ENCODE measurements at regions not wholly inside any gene's neighbourhood (a gene's known extent, or its start where the extent isn't known, plus 50 kb on each side); places are given as distances from the start of the nearest gene placed in this dataset.

DNA sequence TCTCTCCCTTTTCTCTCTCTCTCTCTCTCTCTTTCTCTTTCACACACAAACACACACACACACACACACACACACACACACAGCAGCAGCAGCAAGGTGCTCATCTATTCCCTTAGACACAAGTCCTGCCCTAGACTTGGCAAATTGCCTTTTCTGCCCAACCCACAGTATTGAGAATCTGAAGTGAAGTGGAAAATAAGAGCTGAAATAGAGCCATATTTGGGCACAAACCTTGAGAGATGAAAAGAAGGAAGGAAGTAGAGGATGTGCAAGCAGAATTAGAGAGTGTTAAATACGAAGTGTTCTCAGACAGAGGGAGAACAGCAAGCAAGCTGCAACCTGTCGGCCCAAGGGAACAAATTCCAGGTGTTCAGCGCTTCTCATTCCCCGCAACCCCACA, 557.5 kb upstream of the NOX3 start:
- DNase-seq (ENCODE audit: low read depth in 2 of 2) = no peak

DNA sequence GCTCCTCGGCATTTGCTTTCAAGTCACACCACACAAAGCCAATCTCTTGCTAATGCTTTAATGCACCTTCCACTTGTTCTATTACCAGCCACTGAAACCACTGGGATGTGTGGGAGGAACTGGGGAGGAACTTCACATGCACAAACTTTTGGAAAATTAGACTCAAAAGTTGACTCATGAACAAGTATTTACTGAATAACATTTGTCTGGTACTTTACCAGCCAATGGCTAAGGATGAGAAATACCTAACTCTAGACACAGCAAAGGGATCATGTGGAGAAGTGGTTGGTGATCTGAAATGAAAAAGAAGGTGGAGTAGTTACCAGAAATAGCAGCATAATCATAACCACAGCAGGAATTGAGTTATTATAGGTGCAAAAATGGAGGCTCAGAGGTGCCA, 554.0 kb upstream of the NOX3 start:
- DNase-seq (ENCODE audit: low read depth in 2 of 2) = no peak

DNA sequence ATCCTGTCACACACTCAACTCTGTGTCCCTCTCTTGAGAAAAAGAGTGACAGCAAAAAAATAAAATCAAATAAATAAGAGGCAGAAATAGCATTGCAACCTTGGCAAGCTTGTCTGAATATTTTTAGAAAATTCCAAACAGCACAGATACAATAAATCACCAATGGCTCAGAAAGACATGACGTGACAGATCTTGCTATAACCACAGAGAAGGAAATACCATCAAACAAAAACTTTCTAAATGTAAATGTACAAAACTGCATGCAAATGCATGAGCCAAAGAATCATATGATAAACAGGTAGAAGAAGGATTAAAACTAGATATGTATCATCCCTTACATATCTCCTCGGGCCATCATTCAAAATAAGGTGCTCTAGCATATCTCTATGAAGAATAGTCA, 549.2 kb upstream of the NOX3 start:
- DNase-seq (ENCODE audit: low read depth in 2 of 2) = no peak

DNA sequence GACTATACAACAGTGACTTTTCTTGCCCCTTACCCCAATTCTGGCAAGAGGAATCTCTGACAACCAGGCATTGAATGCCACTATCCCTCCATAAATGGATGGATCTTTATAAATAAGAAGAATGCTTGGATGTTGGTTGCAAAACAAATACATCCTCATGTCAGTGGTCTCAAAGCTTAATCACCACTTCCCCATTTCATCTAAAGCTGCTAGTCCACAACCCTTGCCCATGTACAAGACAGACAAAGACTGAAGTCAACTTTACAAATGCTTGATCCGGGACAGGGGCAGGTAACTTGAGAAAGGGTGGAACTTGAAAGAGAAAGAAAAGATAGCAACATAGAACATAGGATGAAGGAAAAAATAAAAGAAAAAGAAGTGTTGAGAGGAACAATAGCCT, 540.5 kb upstream of the NOX3 start:
- no peak for DNase-seq (ENCODE audit: low read depth in 2 of 2)

DNA sequence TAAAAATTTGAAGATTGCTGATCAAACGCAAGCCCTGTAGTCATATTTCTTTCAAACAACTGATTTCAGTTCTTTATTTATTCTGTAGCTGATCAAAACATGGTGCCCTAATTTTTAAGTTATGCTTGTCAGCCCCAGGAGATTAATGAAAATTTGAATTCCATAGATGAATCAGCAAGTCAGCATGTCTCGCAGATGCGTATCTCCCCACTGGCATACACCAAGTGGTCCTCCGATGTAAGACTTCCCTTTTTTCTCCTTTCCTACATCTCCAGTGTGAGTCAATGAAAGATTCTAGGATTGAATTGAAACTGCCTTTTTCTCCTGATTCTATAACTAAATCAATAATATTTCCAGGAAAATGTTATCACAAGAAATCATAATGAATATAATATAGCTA, 539.6 kb upstream of the NOX3 start:
- no peak for DNase-seq (ENCODE audit: low read depth in 2 of 2)

DNA sequence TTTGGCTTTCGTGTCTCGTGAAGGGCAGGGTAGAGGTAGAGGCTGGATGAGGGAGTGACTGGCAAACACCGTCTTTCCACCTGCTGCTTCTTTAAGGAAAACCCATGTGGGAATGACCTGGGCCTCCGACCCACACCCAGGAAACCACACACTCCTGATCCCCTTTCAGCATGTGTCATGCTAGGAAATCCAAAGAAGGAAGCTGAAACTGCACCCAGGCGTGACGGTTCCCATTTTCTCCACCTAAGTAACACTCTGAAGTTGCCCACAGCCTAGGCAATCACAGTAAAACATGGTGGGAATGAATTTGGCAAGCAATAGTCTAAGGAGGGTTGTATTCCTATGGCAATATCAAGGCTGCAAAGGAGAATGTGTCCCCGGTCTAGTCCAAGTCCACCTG, 538.4 kb upstream of the NOX3 start:
- DNase-seq (ENCODE audit: low read depth in 2 of 2) = no peak

DNA sequence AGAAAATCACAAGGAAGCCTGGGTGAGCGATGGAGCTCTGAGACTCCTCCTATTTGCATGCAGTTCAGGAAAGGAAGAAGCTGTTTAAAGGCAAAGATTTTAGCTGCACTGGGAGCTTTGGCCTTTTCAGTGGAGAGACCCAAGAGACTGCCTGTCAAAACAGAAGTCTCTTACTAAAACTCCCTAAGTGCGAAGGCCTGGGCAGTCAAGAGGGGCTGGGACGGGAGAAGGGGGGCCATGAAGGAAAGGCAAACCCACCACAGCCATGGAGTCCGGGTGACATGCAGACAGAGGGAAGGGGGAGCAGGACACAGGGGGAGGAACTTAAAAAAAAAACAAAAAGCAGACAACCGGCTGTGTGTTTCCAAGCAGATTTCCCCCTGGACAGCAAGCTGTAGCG, 537.6 kb upstream of the NOX3 start:
- DNase-seq (ENCODE audit: low read depth in 2 of 2) = no peak

DNA sequence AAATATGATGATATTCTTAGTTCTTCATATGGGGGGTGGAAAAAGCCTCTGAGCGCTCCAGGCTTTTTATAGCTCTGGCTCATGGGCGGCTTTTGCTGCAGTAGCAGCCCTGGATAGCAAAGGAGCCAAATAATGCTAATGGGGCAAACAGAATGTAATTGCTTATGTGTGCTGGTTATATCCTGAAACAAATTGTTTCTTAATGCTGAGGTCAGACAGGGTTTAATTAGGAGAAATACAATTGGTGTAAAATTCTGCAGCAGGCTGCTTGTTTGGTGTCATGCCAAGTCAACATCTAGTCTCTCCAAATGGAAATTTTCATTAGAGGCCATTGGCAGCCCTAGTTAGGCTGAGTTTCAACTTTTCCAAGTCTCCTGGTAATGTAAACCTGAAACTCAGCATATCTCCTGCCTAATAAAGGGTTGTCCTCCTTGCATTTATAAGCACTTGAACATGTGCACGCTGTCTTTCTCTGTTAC, 530.1 kb upstream of the NOX3 start:
- DNase-seq (ENCODE audit: low read depth in 2 of 2) = no peak

DNA sequence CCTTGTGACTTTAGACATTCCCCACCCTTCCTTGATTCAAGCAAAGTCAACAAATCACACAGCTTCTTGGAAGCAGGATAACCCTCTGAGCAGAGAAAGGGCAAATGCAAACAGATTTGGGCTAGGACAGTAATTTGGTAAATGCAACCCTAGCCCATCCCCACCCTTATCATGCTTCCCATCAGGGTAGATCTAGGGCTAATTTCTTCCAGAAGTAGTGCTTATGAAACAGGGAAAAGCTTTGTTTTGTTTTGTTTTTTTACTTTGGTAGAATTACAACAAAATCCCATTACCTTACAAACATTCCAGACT, 525.1 kb upstream of the NOX3 start:
- no peak for DNase-seq (ENCODE audit: low read depth in 2 of 2)

DNA sequence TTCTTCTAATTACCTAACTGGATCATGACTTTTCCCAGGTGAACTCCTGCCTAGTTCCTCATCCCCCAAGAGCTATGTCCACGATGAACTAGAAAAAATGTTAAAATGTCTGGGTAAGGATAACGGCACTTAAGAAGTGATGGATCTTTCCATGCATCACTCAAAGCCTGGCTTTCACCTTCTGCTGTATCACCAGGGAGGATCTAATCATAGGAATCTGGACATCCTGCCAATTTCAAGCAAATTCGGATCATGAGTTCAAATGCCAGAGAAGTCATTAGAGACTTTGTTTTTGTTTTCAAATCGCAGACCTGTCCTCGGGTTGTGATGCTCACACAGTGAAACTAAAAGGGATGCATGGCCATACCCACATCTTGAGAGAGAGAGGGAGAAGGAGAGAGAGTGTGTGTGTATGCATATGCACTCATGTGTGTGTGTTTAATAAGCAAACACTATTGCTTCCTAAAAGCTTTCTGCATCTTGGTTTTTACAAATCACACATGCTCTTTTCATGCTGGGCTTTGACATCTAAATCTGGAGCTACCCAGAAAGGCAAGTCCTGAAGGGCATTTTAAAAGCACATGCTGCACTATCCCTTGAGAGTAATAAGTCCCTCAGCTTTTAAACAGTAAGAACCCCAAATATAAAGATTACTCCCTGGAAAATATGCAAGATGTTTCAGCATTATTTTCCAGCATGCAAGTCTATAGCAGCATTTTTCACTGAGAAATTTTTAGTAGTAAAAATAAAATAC, 524.6 kb upstream of the NOX3 start:
- DNase-seq (ENCODE audit: low read depth in 2 of 2) = no peak

DNA sequence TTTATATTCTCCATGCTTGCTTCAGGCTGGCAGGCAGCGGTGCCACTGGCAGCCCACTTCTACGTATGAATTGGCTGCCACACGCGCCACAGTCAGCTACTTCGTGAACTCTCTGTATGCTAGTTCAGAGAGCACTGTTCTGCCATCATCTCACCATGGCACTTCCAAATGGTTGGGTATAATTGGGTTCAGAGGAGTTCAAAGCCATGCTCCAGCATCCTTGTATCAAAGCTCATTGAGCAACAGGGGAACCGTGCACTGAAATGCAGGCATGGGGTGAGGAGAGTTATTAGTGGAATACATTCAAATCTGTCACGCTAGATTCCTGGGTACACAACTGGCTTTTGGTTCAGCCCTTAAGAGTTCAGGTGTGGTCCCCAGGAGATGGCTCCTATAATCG, 519.9 kb upstream of the NOX3 start:
- no peak for DNase-seq (ENCODE audit: low read depth in 2 of 2)

DNA sequence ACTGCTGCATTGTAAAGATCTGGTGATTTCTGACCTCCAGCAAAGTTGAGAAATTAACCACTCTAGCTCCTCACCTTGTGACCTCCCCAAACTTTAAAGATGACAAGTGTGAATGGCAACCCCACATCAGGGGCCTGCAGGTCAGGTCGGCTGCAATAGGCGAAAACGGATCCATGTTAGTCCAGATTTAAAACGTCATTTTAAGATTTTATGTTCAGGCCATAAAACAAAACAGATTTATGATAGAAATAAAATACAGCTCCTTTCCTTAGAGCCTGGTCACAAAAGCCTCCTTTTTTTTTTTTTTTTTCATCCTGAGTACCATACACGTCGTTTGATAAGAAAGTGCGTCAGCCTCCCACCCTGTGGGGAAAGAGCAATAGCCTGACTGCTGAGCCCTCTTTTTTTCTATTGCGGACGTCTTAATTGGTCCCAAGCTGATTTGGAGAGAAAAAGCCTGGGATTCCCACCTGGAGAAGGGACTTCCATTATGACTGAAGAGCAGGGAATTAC, 519.2 kb upstream of the NOX3 start:
- no peak for DNase-seq (ENCODE audit: low read depth in 2 of 2)

DNA sequence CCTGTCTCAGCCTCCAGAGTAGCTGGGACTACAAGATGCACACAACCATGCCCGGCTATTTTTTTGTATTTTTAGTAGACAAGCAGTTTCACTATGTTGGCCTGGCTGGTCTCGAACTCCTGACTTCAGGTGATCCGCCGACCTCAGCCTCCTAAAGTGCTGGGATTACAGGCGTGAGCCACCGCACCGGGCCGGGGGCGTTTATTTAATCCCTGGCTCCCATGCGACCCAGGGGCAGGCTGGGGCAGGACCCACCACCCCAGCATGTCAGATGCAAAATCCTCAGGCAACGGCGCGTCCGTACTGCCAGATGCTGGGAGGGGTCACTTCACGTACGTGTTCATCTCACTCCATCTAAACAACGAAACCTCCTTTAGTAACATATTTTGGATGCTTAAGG, 518.7 kb upstream of the NOX3 start:
- DNase-seq (ENCODE audit: low read depth in 2 of 2) = no peak

DNA sequence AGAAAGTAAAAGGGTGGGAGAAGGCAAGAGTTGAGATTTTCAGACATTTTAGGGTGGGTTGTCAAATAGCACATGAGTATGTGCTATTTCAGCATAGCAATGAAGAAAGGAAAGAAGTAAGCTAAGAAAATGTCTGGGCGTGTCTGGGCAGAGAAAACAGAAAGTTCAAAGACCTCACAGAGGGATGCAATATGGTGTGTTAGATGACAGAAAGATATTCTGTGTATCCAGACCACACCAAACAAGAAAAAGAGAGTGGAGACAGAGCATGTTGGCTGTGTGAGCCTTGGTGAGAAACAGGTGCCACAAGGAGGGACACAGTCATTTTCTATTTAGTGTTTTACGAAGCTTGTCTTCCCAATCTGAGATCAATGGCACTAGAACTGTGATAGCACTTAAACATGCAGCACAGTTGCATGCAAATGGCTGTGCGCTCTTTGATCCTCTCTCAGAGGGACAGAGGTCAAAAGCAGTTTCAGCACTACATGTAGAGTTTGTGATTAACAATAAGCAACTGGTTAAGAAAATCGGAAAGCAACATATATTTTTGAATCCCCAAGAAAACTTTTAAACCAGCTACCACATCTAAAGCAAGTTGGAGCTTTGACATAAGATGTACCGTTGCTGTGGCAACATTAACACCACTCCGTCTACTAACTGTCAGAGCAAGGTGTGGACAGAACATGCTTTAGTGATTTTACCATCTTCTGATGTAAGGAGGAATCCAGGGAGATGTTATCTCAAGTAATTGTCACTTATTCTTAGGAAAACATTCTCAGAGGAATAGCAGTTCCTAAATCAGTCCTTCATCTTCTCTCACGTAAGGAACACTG, 515.5 kb upstream of the NOX3 start:
- no peak for DNase-seq (ENCODE audit: low read depth in 2 of 2)

DNA sequence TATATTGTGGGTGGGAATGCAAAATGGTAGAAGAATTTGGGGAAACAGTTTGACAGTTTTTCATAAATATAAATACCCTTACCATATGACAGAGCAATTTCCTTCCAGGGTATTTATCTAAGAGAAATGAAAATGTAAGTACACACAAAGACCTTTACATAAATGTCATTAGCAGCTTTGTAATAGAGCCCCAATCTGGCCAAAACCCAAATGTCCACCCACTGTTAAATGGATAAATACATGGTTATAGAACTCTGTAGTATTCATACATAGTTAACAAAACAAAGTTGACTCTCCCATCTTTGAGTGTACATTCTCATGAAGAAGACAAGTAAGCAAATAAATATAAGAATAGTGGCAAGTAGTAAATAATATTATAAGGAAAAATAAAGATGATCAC, 514.8 kb upstream of the NOX3 start:
- no peak for DNase-seq (ENCODE audit: low read depth in 2 of 2)

DNA sequence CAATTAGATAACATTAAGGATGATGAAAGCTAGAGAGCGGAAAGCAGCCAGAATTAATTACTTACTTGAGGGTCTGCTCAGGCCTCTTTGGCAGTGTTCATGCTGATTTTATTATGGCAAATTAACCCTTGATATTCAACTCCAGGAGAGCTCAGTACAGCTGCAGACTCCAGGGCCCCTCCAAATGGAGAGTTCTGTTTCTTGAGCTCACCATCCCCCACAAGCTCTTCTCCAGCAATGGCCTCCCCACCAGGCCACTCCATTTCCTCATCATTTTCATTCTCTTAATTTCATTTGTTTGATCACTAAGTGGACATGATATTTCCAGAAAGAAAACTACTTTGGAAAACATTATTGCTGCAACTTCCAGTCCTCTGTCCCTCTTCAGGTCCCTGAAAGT, 513.3 kb upstream of the NOX3 start:
- no peak for DNase-seq (ENCODE audit: low read depth in 2 of 2)

DNA sequence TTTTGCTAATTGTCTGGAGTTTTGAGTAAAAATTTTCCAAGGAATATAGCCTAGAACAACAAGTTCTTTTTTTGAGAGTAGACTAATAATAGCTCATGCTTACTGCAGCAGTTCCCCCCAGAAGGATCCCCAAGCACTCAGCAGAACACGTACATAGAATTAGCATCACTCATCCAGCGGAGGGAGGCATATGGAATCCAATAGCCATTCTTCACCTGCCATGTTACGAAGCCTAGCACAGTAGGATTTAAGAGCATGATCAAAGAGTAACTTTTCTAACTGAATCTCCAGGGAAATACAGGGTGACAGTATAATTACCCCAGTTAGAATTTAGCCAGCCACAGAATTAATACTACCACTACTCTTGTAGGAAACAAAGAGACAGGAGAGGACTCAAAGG, 511.7 kb upstream of the NOX3 start:
- no peak for DNase-seq (ENCODE audit: low read depth in 2 of 2)

DNA sequence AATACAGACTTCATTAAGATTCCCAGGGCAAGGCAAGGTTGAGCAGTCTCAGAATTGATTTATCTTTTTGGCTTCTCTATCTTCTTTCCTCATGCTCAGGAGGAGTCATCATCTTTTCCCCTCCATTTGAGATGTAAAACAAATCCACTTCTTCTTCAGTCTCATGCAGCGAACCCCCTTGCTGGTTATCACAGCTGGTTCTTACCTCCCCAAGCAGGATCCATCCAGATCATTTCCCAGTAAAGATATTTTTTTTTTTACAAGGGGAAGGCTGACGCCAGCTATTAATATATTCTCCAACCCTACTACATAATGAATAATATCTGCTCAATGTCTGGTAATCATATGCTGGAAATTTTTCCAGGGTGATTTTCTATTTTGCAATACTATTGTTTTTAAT, 508.9 kb upstream of the NOX3 start:
- DNase-seq (ENCODE audit: low read depth in 2 of 2) = no peak

DNA sequence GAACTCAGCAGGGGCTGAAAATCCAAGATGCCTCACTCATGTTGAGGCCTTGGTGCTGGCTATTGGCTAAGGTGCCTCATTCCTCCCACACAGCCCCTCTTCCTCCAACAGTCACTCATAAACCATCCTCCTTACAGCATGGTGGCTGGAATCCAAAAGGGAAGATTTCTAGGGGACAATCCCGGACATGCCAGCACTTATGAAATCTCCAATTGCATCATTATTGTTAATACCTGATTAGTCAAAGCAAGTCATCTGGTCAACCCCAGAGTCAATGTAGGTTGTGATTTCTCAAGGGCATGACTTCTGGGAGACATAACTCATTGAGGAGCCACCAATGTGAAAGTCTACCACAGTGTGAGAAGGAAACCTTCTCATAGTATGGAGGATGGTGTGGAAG, 506.6 kb upstream of the NOX3 start:
- no peak for DNase-seq (ENCODE audit: low read depth in 2 of 2)

DNA sequence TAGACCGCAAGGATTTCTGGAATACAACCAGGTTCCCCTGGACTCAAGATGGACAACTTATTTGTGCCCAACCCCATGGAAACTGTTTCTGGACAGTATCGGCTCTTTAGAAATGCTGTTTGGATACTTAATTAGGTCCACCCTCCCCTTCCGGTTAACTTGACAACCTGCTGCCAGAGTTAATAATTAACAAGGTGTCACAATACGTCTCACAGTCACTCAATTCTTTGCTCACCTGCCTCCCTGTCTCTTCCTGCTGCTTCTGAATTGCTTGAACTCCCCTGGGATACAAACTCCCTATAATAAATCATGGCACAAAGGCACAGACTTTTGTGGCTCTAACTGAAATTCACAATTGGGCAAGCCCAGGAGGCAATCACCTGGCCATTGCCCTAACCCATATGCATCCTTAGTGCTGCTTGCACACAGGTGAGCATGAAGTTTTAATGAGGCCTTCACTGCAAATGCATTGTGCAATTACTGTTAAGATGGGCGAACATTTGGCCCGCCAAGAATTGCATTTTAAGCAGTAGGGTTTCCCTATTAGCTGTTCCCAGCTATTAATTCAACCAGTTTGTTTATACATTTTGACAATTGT, 504.4 kb upstream of the NOX3 start:
- no peak for DNase-seq (ENCODE audit: low read depth in 2 of 2)

DNA sequence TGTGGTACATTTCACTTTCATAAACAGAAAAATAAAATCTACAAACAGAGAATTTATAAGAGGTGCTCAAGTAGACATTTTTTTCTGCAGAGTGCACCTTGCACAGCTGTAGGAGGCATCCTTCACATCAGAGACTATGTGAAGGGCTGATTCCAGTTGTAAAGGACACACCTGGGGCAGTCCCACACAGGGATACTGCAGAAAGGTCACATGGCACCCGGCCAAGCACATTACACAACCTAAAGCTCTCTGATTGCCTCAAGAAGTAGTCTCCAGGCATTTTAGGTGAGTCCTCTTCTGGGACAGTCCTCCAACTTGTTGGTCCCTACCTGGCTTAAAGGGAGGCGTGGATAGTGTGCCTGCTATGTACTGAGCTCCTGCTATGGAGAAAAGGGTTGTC, 502.9 kb upstream of the NOX3 start:
- no peak for DNase-seq (ENCODE audit: low read depth in 2 of 2)

DNA sequence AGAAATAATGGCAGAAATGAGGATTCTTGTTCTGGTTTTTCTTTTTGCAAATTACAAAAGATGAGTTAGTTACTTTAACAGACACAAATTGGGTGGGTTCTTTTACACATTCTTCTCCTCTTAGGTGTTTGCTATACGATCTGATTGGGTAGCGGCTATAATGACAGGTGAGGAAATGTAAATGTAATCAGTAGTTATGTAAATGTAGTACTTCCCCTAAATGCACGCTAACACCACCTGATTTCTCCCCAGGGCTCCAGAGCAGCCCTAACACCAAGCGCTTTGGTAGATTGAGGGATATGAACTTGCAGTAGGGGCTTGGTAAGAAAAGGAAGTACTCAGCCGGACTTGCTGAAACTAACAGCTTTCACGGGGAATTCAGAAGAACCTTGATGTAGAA, 499.4 kb upstream of the NOX3 start:
- DNase-seq (ENCODE audit: low read depth in 2 of 2) = no peak

DNA sequence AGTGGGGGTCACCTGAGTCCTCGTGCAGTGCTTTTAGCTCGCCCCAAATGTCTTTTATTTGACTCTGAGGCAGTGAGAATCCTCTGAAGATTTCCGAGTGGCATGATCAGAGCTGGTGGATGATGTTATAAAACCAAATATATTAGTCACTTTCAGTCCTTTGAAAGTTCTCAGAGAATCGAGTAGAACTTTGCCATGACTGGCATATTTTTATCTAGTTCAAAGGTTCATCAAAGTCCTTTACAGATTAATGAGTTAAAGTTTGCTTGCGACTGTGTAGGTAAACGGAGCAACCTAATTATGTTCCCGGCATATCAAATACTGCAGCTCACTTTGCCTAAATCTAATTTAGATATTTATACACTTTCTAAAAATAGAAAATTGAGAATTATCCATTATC, 498.5 kb upstream of the NOX3 start:
- no peak for DNase-seq (ENCODE audit: low read depth in 2 of 2)

Measured in fibroblast of skin of left quadriceps (primary cell).